H9 (cell line): ENCODE measurements at regions not wholly inside any gene's neighbourhood (a gene's known extent, or its start where the extent isn't known, plus 50 kb on each side); places are given as distances from the start of the nearest gene placed in this dataset.

ENCODE experiments used
- DNase-seq: peaks from one replicate; pipeline ENCODE4 v3.0.0-alpha.2; 2017
- H2AFZ ChIP-seq: one replicate; pipeline ENCODE4 v1.6.1; 2013; ENCODE audit warnings: mild to moderate bottlenecking, low read length, control low read depth, moderate library complexity
- H2AK5ac ChIP-seq: 2 replicates; pipeline ENCODE4 v1.6.1; 2013; ENCODE audit warnings: low read length, control low read depth, mixed read lengths; ENCODE audit not compliant: insufficient read length
- H2BK120ac ChIP-seq: one replicate; pipeline ENCODE4 v1.6.1; 2013; ENCODE audit warnings: low read depth, mild to moderate bottlenecking, low read length, control low read depth, inconsistent platforms; ENCODE audit not compliant: poor library complexity, severe bottlenecking
- H2BK12ac ChIP-seq: 2 replicates; pipeline ENCODE4 v1.6.1; 2013; ENCODE audit warnings: low read length, control low read depth, mixed read lengths, low read depth; ENCODE audit not compliant: insufficient read length
- H2BK15ac ChIP-seq: 2 replicates; pipeline ENCODE4 v1.6.1; 2013; ENCODE audit warnings: low read depth, low read length, control low read depth
- H2BK20ac ChIP-seq: one replicate; pipeline ENCODE4 v1.6.1; 2013; ENCODE audit warnings: low read depth, mild to moderate bottlenecking, low read length, control low read depth, inconsistent platforms; ENCODE audit not compliant: poor library complexity, severe bottlenecking
- H2BK5ac ChIP-seq: 2 replicates; pipeline ENCODE4 v1.6.1; 2013; ENCODE audit warnings: low read length, control low read depth, mixed read lengths; ENCODE audit not compliant: insufficient read length
- H3K14ac ChIP-seq: 2 replicates; pipeline ENCODE4 v1.6.1; 2013; ENCODE audit warnings: low read length, control low read depth; ENCODE audit not compliant: insufficient read depth
- H3K18ac ChIP-seq: 2 replicates; pipeline ENCODE4 v1.6.1; 2013; ENCODE audit warnings: low read depth, mild to moderate bottlenecking, mixed read lengths, low read length, control low read depth; ENCODE audit not compliant: insufficient read length
- H3K23ac ChIP-seq: 2 replicates; pipeline ENCODE4 v1.6.1; 2013; ENCODE audit warnings: low read length, control low read depth, mixed read lengths, low read depth; ENCODE audit not compliant: insufficient read length
- H3K23me2 ChIP-seq: 2 replicates; pipeline ENCODE4 v1.6.1; 2013; ENCODE audit warnings: low read depth, mild to moderate bottlenecking, mixed read lengths, low read length, control low read depth; ENCODE audit not compliant: insufficient read length, poor library complexity, severe bottlenecking
- H3K27ac ChIP-seq: 2 replicates; pipeline ENCODE4 v1.5.1; 2013; ENCODE audit warnings: low read length, control low read depth, mixed read lengths, low read depth; ENCODE audit not compliant: insufficient read length
- H3K27me3 ChIP-seq: 2 replicates; pipeline ENCODE4 v1.6.1; 2013; ENCODE audit warnings: low read length, control low read depth, inconsistent platforms; ENCODE audit not compliant: insufficient read depth
- H3K4ac ChIP-seq: 2 replicates; pipeline ENCODE4 v1.6.1; 2013; ENCODE audit warnings: low read depth, mild to moderate bottlenecking, control low read depth, inconsistent platforms, low read length, moderate library complexity
- H3K4me1 ChIP-seq: 2 replicates; pipeline ENCODE4 v1.6.1; 2013; ENCODE audit warnings: low read length, control low read depth, inconsistent platforms; ENCODE audit not compliant: insufficient read depth
- H3K4me2 ChIP-seq: 2 replicates; pipeline ENCODE4 v1.6.1; 2013; ENCODE audit warnings: low read length, control low read depth, mixed read lengths; ENCODE audit not compliant: insufficient read length, insufficient read depth
- H3K56ac ChIP-seq: 2 replicates; pipeline ENCODE4 v1.6.1; 2013; ENCODE audit warnings: low read depth, mild to moderate bottlenecking, mixed read lengths, low read length, control low read depth; ENCODE audit not compliant: insufficient read length
- H3K79me1 ChIP-seq: 2 replicates; pipeline ENCODE4 v1.6.1; 2013; ENCODE audit warnings: low read depth, mild to moderate bottlenecking, moderate library complexity, low read length, control low read depth, inconsistent platforms; ENCODE audit not compliant: insufficient read depth, poor library complexity, severe bottlenecking
- H3K79me2 ChIP-seq: 2 replicates; pipeline ENCODE4 v1.6.1; 2013; ENCODE audit warnings: low read length, control low read depth, inconsistent platforms; ENCODE audit not compliant: insufficient read depth
- H3K9ac ChIP-seq: 2 replicates; pipeline ENCODE4 v1.6.1; 2013; ENCODE audit warnings: low read length, control low read depth, mixed read lengths; ENCODE audit not compliant: insufficient read length; ENCODE audit errors: extremely low read depth
- H3K9me3 ChIP-seq: one replicate; pipeline ENCODE4 v1.6.1; 2013; ENCODE audit warnings: low read depth, low read length, inconsistent platforms; ENCODE audit not compliant: control insufficient read depth
- H3T11ph ChIP-seq: one replicate; pipeline ENCODE4 v1.6.1; 2013; ENCODE audit warnings: mild to moderate bottlenecking, low read length, control low read depth, inconsistent platforms
- H4K20me1 ChIP-seq: one replicate; pipeline ENCODE4 v1.6.1; 2013; ENCODE audit not compliant: control insufficient read depth, insufficient read length, insufficient read depth
- H4K5ac ChIP-seq: 2 replicates; pipeline ENCODE4 v1.6.1; 2013; ENCODE audit warnings: low read depth, mild to moderate bottlenecking, mixed read lengths, low read length, control low read depth; ENCODE audit not compliant: insufficient read length
- H4K8ac ChIP-seq: replicated peaks from 2 replicates; pipeline ENCODE4 v1.6.1; 2013; ENCODE audit warnings: low read length, control low read depth, mixed read lengths, low read depth; ENCODE audit not compliant: insufficient read length
- H4K91ac ChIP-seq: 2 replicates; pipeline ENCODE4 v1.6.1; 2013; ENCODE audit warnings: low read depth, mild to moderate bottlenecking, moderate library complexity, mixed read lengths, low read length, control low read depth; ENCODE audit not compliant: insufficient read length
- H3K27ac Mint-ChIP-seq, 3 experiments: 2 replicates in 2 of 3; 3 replicates in 1 of 3; pipeline ENCODE4 v1.8.0; 2020 to 2021; ENCODE audit warnings: mixed read lengths in 3 of 3, mild to moderate bottlenecking in 1 of 3, moderate library complexity in 1 of 3
- H3K27me3 Mint-ChIP-seq: 2 replicates; pipeline ENCODE4 v1.8.0; 2021; ENCODE audit warnings: low read depth, mild to moderate bottlenecking, moderate library complexity, mixed read lengths
- H3K36me3 Mint-ChIP-seq, 3 experiments: 2 replicates in 2 of 3; 3 replicates in 1 of 3; pipeline ENCODE4 v1.8.0; 2020 to 2021; ENCODE audit warnings: low read depth in 3 of 3, mixed read lengths in 3 of 3; ENCODE audit not compliant: insufficient read depth in 1 of 3
- H3K4me1 Mint-ChIP-seq, 2 experiments: 2 replicates each; pipeline ENCODE4 v1.8.0; 2020; ENCODE audit warnings: mixed read lengths in 2 of 2
- H3K4me3 Mint-ChIP-seq, 2 experiments: 2 replicates in 1 of 2; 3 replicates in 1 of 2; pipeline ENCODE4 v1.8.0; 2020 to 2021; ENCODE audit warnings: mild to moderate bottlenecking in 2 of 2, mixed read lengths in 2 of 2, moderate library complexity in 1 of 2
- H3K9me3 Mint-ChIP-seq, 2 experiments: 2 replicates in 1 of 2; 3 replicates in 1 of 2; pipeline ENCODE4 v1.8.0; 2020; ENCODE audit warnings: mild to moderate bottlenecking in 2 of 2, mixed read lengths in 2 of 2, moderate library complexity in 1 of 2
- CTCF ChIP-seq: fragments of 200-600 bp; sonication (generic); conservative IDR thresholded peaks from 3 replicates; pipeline ENCODE4 v1.8.0; 2021; ENCODE audit warnings: antibody characterized with exemption, mild to moderate bottlenecking
- WGBS: extraction: QIAGEN DNeasy Blood & Tissue Kit; methylation state at CpG from one replicate; pipeline ENCODE4 v1.1.7; 2013; ENCODE audit warnings: missing lambda C conversion rate, low lambda C conversion rate, mixed read lengths; ENCODE audit not compliant: insufficient read length; ENCODE audit errors: extremely low coverage; 5-methylcytosine and 5-hydroxymethylcytosine counted together

GRCh38 chr1:168987923-168988322 is 118.6 kb upstream of the ATP1B1 start:
- Histone ChIP-seq H2BK120ac (no peak overlapping the region), H3K56ac (no peak overlapping the region), H3K14ac (no peak overlapping the region), H2BK5ac (no peak overlapping the region), H3K23me2 (no peaks in the 10 kb centered on the region), H4K5ac (no peak overlapping the region), H3K79me1 (no peaks in the 10 kb centered on the region), H3K9me3 (no peaks in the 10 kb centered on the region), H2AK5ac (no peak overlapping the region), H4K91ac (no peak overlapping the region), H3K23ac (no peak overlapping the region), H3K9ac (no peak overlapping the region), H3K18ac (no peak overlapping the region), H3K4me1 (no peaks in the 10 kb centered on the region), H4K8ac (no peak overlapping the region), H2BK20ac (no peak overlapping the region), H2BK15ac (no peak overlapping the region), H4K20me1 (no peaks in the 10 kb centered on the region), H3K4ac (no peak overlapping the region), H2BK12ac (no peak overlapping the region), H3T11ph (no peak overlapping the region), H3K4me2 (no peak overlapping the region), H3K27me3 (no peaks in the 10 kb centered on the region), H3K27ac (no peak overlapping the region), H3K79me2 (no peaks in the 10 kb centered on the region), H2AFZ (no peak overlapping the region)
- Mint-ChIP-seq H3K27me3 (no peaks in the 10 kb centered on the region), H3K27ac (no peak overlapping the region), H3K9me3 (no peaks in the 10 kb centered on the region), H3K4me3 (no peak overlapping the region), H3K4me1 (no peaks in the 10 kb centered on the region), H3K36me3 (no peaks in the 10 kb centered on the region)
- TF ChIP-seq CTCF, result no peak
- WGBS, result no CpG with 5 or more reads among the region's 2 CpGs
- no peak for DNase-seq
